ENCODE measurements at regions not wholly inside any gene's neighbourhood (a gene's known extent, or its start where the extent isn't known, plus 50 kb on each side); places are given as distances from the start of the nearest gene placed in this dataset.

- no peak overlapping the region for H3K4me3 Mint-ChIP-seq
These were observed 481.4 kb downstream of the NSUN3 start for GRCh38 chr3:94544131-94544789.

GRCh38 chr3:94548581-94549316, 485.9 kb downstream of the NSUN3 start:
- no peak overlapping the region for H2AFZ ChIP-seq (replicated peaks)
- Mint-ChIP-seq H3K27ac (no peak overlapping the region), H3K4me3 (no peak overlapping the region), H3K36me3 (no peaks in the 10 kb centered on the region), H3K4me1 (no peaks in the 10 kb centered on the region), H3K9me3 (peaks cover 17% of the 10 kb centered on the region), H3K27me3 (ENCODE audit: insufficient read depth, low read depth) (no peaks in the 10 kb centered on the region)
- no peak overlapping the region for H3K27ac ChIP-seq
- no peak overlapping the region for H3K9ac ChIP-seq
- no peak for DNase-seq (ENCODE audit: low spot score)
- no peak for TF ChIP-seq EZH2phosphoT487 (IDR thresholded peaks at IDR 0.05)
- no peak for TF ChIP-seq CTCF (IDR thresholded peaks at IDR 0.05)
- TF ChIP-seq EZH2 (IDR thresholded peaks at IDR 0.05) = no peak
- H3K9me3 ChIP-seq (ENCODE audit: low read depth) = peaks cover 5% of the 10 kb centered on the region
- no peak overlapping the region for H3K4me2 ChIP-seq
- H3K36me3 ChIP-seq = no peaks in the 10 kb centered on the region
- no peak overlapping the region for H3K4me3 ChIP-seq
- H3K79me2 ChIP-seq (ENCODE audit: low read depth) = no peaks in the 10 kb centered on the region
- H3F3A ChIP-seq (ENCODE audit: low read depth) = no peaks in the 10 kb centered on the region
- H4K20me1 ChIP-seq (ENCODE audit: low read depth) = no peaks in the 10 kb centered on the region
- no peaks in the 10 kb centered on the region for H3K4me1 ChIP-seq
- H3K27me3 ChIP-seq = no peaks in the 10 kb centered on the region

More at GRCh38 chr3:94544131-94544789, 481.4 kb downstream of the NSUN3 start:
- Histone ChIP-seq H3K4me2 (no peak overlapping the region), H3K27me3 (no peaks in the 10 kb centered on the region), H3F3A (ENCODE audit: low read depth) (no peaks in the 10 kb centered on the region), H3K36me3 (no peaks in the 10 kb centered on the region), H4K20me1 (ENCODE audit: low read depth) (no peaks in the 10 kb centered on the region), H2AFZ (replicated peaks) (no peak overlapping the region), H3K4me1 (no peaks in the 10 kb centered on the region), H3K9ac (no peak overlapping the region), H3K27ac (no peak overlapping the region), H3K4me3 (no peak overlapping the region), H3K9me3 (ENCODE audit: low read depth) (no peaks in the 10 kb centered on the region), H3K79me2 (ENCODE audit: low read depth) (no peaks in the 10 kb centered on the region)
- no peaks in the 10 kb centered on the region for H3K4me1 Mint-ChIP-seq
- peaks cover 3% of the 10 kb centered on the region for H3K9me3 Mint-ChIP-seq
- no peaks in the 10 kb centered on the region for H3K36me3 Mint-ChIP-seq
- no peak overlapping the region for H3K27ac Mint-ChIP-seq
- H3K27me3 Mint-ChIP-seq (ENCODE audit: insufficient read depth, low read depth) = no peaks in the 10 kb centered on the region
- TF ChIP-seq EZH2 (IDR thresholded peaks at IDR 0.05) (no peak), EZH2phosphoT487 (IDR thresholded peaks at IDR 0.05) (no peak), CTCF (IDR thresholded peaks at IDR 0.05) (no peak)
- no peak for DNase-seq (ENCODE audit: low spot score)

- Histone ChIP-seq H3K4me3 (no peak overlapping the region), H3K9ac (no peak overlapping the region), H3K4me1 (no peaks in the 10 kb centered on the region), H2AFZ (replicated peaks) (no peak overlapping the region), H3K27ac (no peak overlapping the region), H3K4me2 (no peak overlapping the region), H3K9me3 (ENCODE audit: low read depth) (no peaks in the 10 kb centered on the region), H3K79me2 (ENCODE audit: low read depth) (no peaks in the 10 kb centered on the region), H3K36me3 (no peaks in the 10 kb centered on the region), H3F3A (ENCODE audit: low read depth) (no peaks in the 10 kb centered on the region), H3K27me3 (no peaks in the 10 kb centered on the region), H4K20me1 (ENCODE audit: low read depth) (no peaks in the 10 kb centered on the region)
- peaks cover 2% of the 10 kb centered on the region for H3K9me3 Mint-ChIP-seq
- H3K4me1 Mint-ChIP-seq = no peaks in the 10 kb centered on the region
- no peaks in the 10 kb centered on the region for H3K36me3 Mint-ChIP-seq
- DNase-seq (ENCODE audit: low spot score) = no peak
- no peak overlapping the region for H3K4me3 Mint-ChIP-seq
- no peak overlapping the region for H3K27ac Mint-ChIP-seq
- TF ChIP-seq EZH2 (IDR thresholded peaks at IDR 0.05) = no peak
- no peak for TF ChIP-seq CTCF (IDR thresholded peaks at IDR 0.05)
- H3K27me3 Mint-ChIP-seq (ENCODE audit: insufficient read depth, low read depth) = no peaks in the 10 kb centered on the region
These were observed 498.2 kb downstream of the NSUN3 start for GRCh38 chr3:94561094-94561493.

Data from neural progenitor cell (in vitro differentiated cells).